Colonic mucosa (tissue), 4 donors: ENCODE measurements at regions not wholly inside any gene's neighbourhood (a gene's known extent, or its start where the extent isn't known, plus 50 kb on each side); places are given as distances from the start of the nearest gene placed in this dataset.

Experiments
- DNase-seq: peaks from one replicate; pipeline ENCODE4 v3.0.0-alpha.2; 2020
- H3K27ac ChIP-seq: fragments of 200-600 bp; one replicate; pipeline ENCODE4 v1.8.0; 2021
- H3K27me3 ChIP-seq: fragments of 200-600 bp; one replicate; pipeline ENCODE4 v1.8.0; 2021
- H3K36me3 ChIP-seq: fragments of 200-600 bp; one replicate; pipeline ENCODE4 v1.8.0; 2021
- H3K4me1 ChIP-seq: fragments of 200-600 bp; one replicate; pipeline ENCODE4 v1.8.0; 2021; ENCODE audit warnings: mild to moderate bottlenecking
- H3K4me3 ChIP-seq: fragments of 200-600 bp; one replicate; pipeline ENCODE4 v1.8.0; 2021
- H3K9ac ChIP-seq, 2 donors: one replicate each; pipeline ENCODE4 v1.7.0; 2013; ENCODE audit warnings: control low read depth in 2 of 2, low read depth in 2 of 2, low read length in 2 of 2
- H3K9me3 ChIP-seq: fragments of 200-600 bp; one replicate; pipeline ENCODE4 v1.8.0; 2021
- CTCF ChIP-seq: fragments of 200-600 bp; IDR thresholded peaks from one replicate; pipeline ENCODE4 v1.8.0; 2022; ENCODE audit warnings: antibody characterized with exemption, mild to moderate bottlenecking
- intact Hi-C: fragments of 100-400 bp; cut with DNase I; formaldehyde crosslinking; loops from one replicate; pipeline ENCODE4 v1.14.1; 2022
- donor health status: healthy.
- donor health status: DM: no; HTN: no; CAD: no.
- donor health status: DM: no; HTN: no; CAD: no.

- Histone ChIP-seq H3K9me3 (no peaks in the 10 kb centered on the region), H3K4me1 (no peaks in the 10 kb centered on the region), H3K27ac (no peak overlapping the region), H3K9ac (no peak overlapping the region), H3K4me3 (no peak overlapping the region), H3K36me3 (no peaks in the 10 kb centered on the region), H3K27me3 (no peaks in the 10 kb centered on the region)
- DNase-seq: no peak
- intact Hi-C loops: no loop called here
- no peak for TF ChIP-seq CTCF
Observed at GRCh38 chr15:95108673-95109072, 877.3 kb downstream of the MCTP2 start.

GRCh38 chr15:95111969-95112368 lies 880.6 kb downstream of the MCTP2 start:
- intact Hi-C loops: no loop called here
- H3K36me3 ChIP-seq: no peaks in the 10 kb centered on the region
- no peak for DNase-seq
- H3K27ac ChIP-seq: no peak overlapping the region
- no peak for TF ChIP-seq CTCF
- H3K27me3 ChIP-seq: no peaks in the 10 kb centered on the region
- no peaks in the 10 kb centered on the region for H3K4me1 ChIP-seq
- no peaks in the 10 kb centered on the region for H3K9me3 ChIP-seq
- H3K9ac ChIP-seq: no peak overlapping the region
- no peak overlapping the region for H3K4me3 ChIP-seq

- H3K4me3 ChIP-seq: no peak overlapping the region
- no peak overlapping the region for H3K27ac ChIP-seq
- H3K9ac ChIP-seq: no peak overlapping the region
- no peaks in the 10 kb centered on the region for H3K36me3 ChIP-seq
- intact Hi-C loops: no loop called here
- H3K27me3 ChIP-seq: no peaks in the 10 kb centered on the region
- no peaks in the 10 kb centered on the region for H3K9me3 ChIP-seq
- TF ChIP-seq CTCF: no peak
- no peak for DNase-seq
- no peaks in the 10 kb centered on the region for H3K4me1 ChIP-seq
Observed at GRCh38 chr15:95113041-95113440, 881.7 kb downstream of the MCTP2 start.

GRCh38 chr15:95119041-95119610 lies 887.8 kb downstream of the MCTP2 start:
- Histone ChIP-seq H3K36me3 (no peaks in the 10 kb centered on the region), H3K27ac (no peak overlapping the region), H3K4me1 (no peaks in the 10 kb centered on the region), H3K9me3 (no peaks in the 10 kb centered on the region), H3K27me3 (no peaks in the 10 kb centered on the region), H3K9ac (no peak overlapping the region), H3K4me3 (no peak overlapping the region)
- intact Hi-C loops: no loop called here
- TF ChIP-seq CTCF: no peak
- no peak for DNase-seq

- no peak overlapping the region for H3K9ac ChIP-seq
- no peaks in the 10 kb centered on the region for H3K36me3 ChIP-seq
- no peaks in the 10 kb centered on the region for H3K27me3 ChIP-seq
- no peak for TF ChIP-seq CTCF
- no peak overlapping the region for H3K27ac ChIP-seq
- H3K4me1 ChIP-seq: no peaks in the 10 kb centered on the region
- H3K4me3 ChIP-seq: no peak overlapping the region
- no peak for DNase-seq
- no peaks in the 10 kb centered on the region for H3K9me3 ChIP-seq
- intact Hi-C loops: no loop called here
Observed at GRCh38 chr15:95120595-95120994, 889.2 kb downstream of the MCTP2 start.
